HG02943 (cell line): ENCODE measurements at regions not wholly inside any gene's neighbourhood (a gene's known extent, or its start where the extent isn't known, plus 50 kb on each side); places are given as distances from the start of the nearest gene placed in this dataset.
"Not testable (repeated sequence)": the region's sequence is repeated elsewhere in the genome, so short reads cannot be mapped to it uniquely, and the experiment has no call there.

Experiments used
- ATAC-seq: cut with Tn5 transposase; IDR thresholded peaks from one replicate; pipeline ENCODE4 v1.9.1; 2021; ENCODE audit warnings: mild to moderate bottlenecking, low read depth, moderate library complexity; ENCODE audit not compliant: unreplicated experiment

DNA sequence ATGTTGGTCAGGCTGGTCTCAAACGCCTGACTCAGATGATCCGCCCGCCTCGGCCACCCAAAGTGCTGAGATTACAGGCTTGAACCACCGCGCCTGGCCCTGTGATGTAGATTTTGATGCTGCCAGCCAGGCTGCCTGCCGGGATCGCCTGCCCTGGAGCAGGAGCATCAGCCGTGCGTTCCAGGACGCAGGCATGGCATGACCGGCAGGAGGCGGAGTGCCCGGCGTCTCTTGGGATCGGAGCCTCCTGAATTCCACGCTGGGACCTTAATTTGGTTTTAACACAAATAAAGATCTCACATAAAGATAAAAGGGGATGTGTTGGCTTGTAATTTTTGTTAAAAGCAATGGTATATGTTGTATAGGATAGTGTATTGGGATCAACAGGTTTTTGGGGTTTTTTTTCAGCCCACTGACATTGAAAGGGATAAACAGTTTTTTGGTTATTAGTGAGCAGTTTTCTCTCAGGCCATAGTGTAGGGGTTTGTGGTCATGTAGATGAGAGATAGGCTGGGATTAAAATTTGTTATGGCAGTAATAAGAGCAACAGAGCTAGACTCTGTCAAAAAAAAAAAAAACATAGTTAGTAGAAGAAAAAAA is 1406.4 kb downstream of the UQCRFS1 start:
- no peak for ATAC-seq

DNA sequence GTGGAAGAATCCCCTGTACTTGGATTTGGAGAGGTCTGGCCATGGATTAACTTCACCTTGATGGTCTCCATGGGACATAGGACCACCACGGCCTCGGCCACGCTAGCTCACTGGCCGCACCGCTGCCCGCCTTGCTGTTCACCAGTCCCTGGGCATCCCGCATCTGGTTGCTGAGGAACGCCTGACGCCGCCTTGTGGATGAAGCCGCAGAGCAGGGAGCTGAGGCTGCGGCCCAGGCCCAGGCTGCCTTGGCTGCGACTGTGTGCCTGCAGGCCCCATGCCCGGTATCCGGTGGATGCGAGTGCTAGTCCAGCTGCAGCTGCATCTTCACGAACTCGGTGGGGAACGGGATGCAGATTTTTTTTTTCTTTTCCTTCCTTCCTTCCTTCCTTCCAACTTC is 1407.1 kb downstream of the UQCRFS1 start:
- no peak for ATAC-seq

- ATAC-seq, result not testable (repeated sequence)
Observed at GRCh38 chr19:27802293-27802692, 1410.7 kb downstream of the UQCRFS1 start.

DNA sequence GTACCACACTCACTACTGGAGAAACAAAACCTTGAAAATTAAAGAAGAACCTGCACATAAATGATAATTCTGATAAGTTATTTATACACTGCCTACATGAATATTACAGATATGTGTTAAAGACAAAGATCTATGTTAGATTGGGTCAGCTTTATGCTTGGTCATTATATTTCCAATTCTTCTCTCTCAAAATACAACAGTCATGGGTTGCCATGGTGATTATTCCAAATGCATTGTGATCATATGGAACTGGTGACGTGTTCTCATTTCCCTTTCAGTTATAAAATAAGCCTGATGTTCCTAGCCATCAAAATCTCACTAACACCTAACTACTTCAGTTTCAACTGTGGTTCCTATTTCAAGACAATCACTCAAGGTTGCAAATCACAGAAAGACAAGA is 1416.4 kb downstream of the UQCRFS1 start:
- no peak for ATAC-seq

DNA sequence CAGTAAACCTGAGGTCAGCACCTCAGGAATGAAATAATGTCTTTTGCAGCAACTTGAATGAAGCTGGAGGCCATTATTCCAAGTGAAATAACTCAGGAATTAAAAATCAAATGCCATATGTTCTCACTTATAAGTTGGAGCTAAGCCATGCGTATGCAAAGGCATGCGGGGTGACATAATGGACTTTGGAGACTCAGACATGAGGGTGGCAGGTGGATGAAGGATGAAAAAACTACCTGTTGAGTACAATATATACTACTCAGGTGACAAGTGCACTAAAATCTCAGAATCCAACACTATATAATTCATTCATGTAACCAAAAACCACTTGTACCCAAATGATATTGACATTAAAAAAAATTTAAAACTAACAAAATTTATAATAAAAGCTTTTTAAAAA is 1416.9 kb downstream of the UQCRFS1 start:
- ATAC-seq, result no peak

DNA sequence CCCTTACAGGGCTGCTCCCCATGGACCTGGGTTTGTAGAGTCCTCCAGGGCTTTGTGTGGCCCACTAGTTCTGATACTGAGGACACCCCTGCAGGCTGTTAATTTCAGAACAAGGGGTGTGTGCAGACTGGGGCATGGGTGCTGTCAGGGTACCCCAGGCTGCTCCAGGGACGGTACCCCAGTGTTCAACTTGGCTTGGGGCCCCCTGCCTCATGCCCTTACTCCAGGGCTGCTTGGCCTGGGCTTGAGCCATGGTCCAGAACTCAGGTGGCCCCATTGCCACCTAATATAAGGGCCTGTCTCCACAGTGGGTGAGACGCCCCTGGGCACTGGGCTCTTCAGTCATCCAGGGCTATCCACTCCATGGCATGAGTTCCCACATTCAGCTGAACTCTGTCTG is 1417.6 kb downstream of the UQCRFS1 start:
- no peak for ATAC-seq

DNA sequence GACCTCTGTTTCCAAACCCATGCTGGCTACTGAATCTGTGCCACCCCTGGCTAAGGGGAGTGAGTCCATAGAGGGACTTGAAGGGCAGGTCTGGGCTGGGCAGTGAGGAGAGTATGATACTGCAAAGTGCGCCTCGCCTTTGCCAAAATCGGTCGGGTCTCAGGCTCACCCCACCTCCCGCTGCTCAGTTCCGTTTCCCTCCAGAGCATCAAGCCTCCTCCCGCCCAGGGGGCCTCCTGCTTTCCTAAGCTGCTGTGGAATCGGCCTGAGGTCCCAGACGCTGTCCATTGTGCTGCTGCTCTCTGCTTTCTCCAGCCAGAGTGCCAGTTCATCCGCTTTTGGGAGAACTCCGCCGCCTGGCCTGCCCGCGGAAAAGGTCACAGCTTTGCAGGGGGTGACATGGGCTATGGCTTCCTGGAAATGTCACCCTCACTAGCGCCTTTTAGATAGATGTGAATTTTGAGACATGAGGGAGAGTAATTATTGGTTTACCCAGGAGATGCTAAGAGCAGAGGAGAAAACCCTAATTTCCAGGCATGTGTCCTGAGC is 1418.4 kb downstream of the UQCRFS1 start:
- ATAC-seq, result peak; percentile 2

GRCh38 chr19:27793644-27794493 is 1419.1 kb downstream of the UQCRFS1 start:
- peak; percentile 85 for ATAC-seq

DNA sequence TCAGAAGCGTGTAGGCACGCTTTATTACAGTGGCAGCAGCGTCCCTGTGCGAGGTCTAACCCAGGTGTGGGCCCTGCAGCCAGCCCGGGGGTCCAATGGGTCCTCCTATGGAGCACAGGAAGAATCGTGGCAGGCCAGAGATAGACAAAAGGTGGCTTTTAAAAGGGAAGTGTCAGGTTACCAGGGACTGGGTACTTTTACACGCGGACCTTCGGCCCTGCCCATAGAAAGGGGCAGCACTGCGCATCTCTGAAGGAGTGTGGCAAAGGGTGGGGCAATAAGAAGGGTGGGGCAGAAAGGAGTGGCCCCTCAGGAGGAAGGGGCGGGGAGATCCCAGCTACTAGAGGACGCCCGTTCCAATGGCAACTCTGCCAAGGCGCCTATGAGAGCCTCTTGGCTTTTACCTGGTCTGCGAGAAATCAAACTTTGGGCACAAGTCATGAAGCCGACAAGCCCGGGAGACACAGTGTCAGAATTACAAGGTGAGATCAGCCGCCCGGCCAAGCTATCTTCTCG is 1419.8 kb downstream of the UQCRFS1 start:
- peak; percentile 68 for ATAC-seq

GRCh38 chr19:27792576-27793127 is 1420.3 kb downstream of the UQCRFS1 start:
- no peak for ATAC-seq

DNA sequence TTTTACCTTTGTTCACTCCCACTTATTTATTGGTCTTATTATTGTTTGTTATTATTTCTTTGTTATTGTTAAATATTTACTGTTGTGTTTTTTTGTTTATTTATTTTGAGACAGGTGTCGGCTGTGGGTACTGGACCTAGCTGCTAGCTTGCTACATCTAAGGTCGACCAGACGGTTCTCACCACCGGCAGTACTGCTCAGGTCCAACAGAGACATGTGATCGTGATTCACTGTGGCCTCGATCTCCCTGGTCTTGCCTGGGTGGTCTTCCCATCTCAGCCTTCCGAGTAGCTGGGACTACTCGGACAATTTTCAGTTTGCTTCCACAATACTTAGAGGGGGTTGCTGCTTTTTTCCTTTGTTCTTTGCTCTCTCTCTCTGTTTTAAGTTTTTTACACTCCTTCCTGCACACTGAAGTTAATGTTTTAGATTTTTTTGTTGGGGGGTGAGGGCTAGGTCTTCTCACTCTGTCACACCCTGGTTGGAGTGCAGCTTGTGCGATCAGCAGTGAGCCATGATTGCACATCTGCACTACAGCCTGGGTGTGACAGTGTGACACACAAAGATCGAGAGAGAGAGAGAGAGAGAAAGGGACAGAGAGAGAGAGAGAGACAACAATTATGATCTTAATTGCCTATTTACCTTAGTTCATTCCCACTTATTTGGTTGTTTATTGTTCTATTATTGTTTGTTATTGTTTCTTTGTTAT is 1432.4 kb downstream of the UQCRFS1 start:
- ATAC-seq, result no peak

GRCh38 chr19:27779954-27780353 is 1433.0 kb downstream of the UQCRFS1 start:
- ATAC-seq, result no peak

DNA sequence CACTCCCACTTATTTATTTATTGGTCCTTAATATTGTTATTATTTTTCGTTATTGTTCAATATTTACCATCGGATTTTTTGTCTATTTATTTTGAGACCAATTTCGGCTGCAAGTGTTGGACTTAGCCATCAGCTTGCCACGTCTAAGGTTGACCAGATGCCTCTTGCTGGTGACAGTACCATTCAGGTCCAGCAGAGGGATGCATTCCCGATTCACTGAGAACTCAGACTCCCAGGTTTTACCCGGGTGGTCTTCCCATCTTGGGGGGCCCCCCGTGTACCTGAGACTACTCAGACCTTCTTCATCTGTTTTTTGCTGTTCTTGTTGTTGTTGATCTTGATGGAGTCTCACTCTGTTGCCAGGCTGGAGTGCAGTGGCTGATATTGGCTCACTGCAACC is 1435.2 kb downstream of the UQCRFS1 start:
- ATAC-seq, result no peak

DNA sequence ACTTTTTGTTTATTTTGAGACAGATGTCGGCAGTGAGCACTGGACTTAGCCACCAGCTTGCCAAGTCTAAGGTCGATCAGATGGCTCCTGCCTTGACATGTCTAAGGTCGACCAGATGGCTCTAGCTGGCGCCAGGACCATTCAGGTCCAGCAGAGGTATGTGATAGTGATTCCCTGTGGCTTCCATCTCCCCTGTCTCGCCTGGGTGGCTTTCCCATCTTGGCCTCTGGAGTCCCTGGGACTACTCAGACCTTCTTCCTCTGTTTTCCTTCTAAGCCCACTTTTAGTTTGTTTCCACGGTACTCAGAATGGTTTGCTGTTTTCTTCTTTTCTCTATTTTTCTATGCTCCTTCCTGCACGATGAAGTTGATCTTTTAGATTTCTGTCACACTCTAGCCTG is 1435.7 kb downstream of the UQCRFS1 start:
- no peak for ATAC-seq

- no peak for ATAC-seq
Observed at GRCh38 chr19:27776524-27776923, 1436.4 kb downstream of the UQCRFS1 start.

DNA sequence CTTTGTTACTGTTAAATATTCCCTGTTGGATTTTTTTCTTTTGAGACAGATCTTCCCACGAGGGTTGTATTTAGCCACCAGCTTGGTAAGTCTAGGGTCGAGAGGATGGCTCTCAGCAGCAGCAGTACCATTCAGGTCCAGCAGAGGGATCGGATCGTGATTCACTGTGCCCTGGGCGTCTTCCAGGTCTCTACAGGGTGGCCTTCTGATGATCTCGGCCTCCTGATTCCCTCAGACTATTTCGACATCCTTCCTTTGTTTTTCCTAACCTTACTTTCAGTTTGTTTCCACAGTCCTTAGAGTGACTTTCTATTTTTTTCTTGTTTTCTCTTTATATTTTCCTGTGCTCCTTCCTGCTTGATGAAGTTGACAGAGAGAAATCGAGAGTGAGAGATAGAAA is 1436.9 kb downstream of the UQCRFS1 start:
- ATAC-seq, result no peak

- ATAC-seq, result no peak
Observed at GRCh38 chr19:27775395-27775794, 1437.6 kb downstream of the UQCRFS1 start.

DNA sequence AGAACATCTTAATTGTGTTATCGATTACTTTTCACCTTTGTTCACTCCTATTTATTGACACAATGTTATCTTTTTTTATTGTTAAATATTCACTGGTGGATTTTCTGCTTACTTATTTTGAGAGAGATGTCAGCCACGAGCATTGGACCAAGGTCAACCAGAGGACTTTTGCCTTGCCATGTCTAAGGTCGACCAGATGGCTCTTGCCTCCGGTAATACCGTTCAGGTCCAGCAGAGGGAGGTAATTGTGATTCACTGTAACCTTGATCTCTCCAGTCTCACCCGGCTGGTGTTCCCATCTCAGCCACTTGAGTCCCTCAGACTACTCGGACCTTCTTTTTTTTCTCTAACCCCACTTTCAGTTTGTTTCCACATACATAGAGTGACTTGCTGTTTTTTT is 1438.1 kb downstream of the UQCRFS1 start:
- ATAC-seq, result no peak

DNA sequence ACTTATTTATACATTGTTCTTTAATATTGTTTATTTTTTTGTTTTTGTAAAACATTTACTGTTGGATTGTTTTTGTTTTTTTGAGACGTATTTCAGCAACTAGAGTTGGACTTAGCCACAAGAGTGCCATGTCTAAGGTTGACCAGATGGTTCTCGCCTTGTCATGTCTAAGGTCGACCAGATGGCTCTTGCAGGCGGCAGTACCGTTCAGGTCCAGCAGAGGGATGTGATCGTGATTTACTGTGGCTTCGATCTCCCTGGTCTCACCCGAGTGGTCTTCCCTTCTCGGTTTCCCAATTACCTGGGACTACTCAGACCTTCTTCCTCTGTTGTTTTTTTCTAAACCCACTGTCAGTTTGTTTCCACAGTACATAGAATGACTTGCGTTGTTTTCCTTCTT is 1438.6 kb downstream of the UQCRFS1 start:
- no peak for ATAC-seq

DNA sequence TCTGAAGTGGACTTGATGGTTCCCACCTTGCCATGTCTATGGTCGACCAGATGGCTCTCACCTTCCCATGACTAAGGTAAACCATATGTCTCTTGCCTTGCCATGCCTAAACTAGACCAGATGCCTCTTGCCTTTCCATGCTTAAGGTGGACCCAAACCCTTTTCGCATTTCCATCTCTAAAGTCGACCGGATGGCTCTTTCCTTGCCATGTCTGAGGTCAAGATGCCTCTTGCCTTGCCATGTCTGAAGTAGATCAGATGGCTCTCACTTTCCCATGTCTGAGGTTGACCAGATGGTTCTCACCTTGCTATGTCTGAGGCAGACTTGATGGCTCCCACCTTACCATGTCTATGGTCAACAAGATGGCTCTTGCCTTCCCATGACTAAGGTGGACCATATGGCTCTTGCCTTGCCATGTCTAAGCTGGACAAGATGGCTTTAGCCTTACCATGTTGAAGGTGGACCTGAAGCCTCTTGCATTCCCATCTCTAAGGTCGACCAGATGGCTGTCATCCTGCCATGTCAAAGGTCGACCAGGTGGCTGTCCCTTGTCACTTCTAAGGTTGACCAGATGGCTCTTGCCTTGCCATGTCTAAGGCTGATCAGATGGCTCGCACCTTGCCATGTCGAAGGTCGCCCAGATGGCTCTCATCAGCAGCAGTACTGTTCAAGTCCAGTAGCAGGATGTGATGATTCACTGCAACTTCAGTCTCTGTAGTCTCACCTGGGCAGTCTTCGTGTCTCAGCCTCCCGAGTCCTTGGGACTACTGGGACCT is 1439.4 kb downstream of the UQCRFS1 start:
- no peak for ATAC-seq
